T-helper 2 cell treated with Interferon-gamma antibody and Interleukin-4, amounts not matched to agents 5 μg/mL and 100 μg/mL, for 36 hours (primary cell): ENCODE measurements at regions not wholly inside any gene's neighbourhood (a gene's known extent, or its start where the extent isn't known, plus 50 kb on each side); places are given as distances from the start of the nearest gene placed in this dataset.

ENCODE experiments used
- DNase-seq: peaks from one replicate; pipeline ENCODE4 v3.0.0; 2021; ENCODE audit warnings: low spot score
- H3K27ac Mint-ChIP-seq: one replicate; pipeline ENCODE4 v1.8.0; 2021; ENCODE audit warnings: mild to moderate bottlenecking, mixed read lengths
- H3K27me3 Mint-ChIP-seq: one replicate; pipeline ENCODE4 v1.8.0; 2021; ENCODE audit warnings: low read depth, mixed read lengths
- H3K36me3 Mint-ChIP-seq: one replicate; pipeline ENCODE4 v1.8.0; 2021; ENCODE audit warnings: low read depth, mixed read lengths
- H3K4me1 Mint-ChIP-seq: one replicate; pipeline ENCODE4 v1.8.0; 2021; ENCODE audit warnings: low read depth, mixed read lengths
- H3K4me3 Mint-ChIP-seq: one replicate; pipeline ENCODE4 v1.8.0; 2022; ENCODE audit warnings: mild to moderate bottlenecking, moderate library complexity, mixed read lengths
- H3K9me3 Mint-ChIP-seq: one replicate; pipeline ENCODE4 v1.8.0; 2021; ENCODE audit warnings: mixed read lengths

- Mint-ChIP-seq H3K4me1 (no peaks in the 10 kb centered on the region), H3K27ac (no peak overlapping the region), H3K4me3 (no peak overlapping the region), H3K9me3 (no peaks in the 10 kb centered on the region), H3K27me3 (no peaks in the 10 kb centered on the region), H3K36me3 (no peaks in the 10 kb centered on the region)
- no peak for DNase-seq
These were observed 294.5 kb upstream of the NRIP1 start for GRCh38 chr21:15359251-15359650.

DNA sequence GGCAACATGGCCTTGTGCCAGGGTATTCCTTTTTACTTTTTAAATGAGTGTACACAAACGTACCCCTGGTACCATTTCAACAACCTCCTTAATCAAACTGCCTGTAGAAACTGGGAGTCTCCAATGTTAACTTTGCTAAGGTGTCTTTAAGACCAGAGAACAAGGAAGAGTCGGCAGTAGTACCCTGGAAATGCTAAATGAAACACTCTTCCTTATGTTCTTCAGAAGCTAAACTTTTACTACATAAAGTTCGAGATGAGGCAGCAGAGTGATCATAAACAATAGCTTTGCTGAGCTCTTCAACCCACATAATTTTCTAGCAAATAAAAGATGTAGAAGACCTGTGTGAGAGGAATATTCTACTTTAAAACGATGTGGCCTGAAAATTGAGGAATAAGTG, 297.7 kb upstream of the NRIP1 start:
- no peak for DNase-seq
- peaks cover 9% of the 10 kb centered on the region for H3K9me3 Mint-ChIP-seq
- no peaks in the 10 kb centered on the region for H3K36me3 Mint-ChIP-seq
- no peaks in the 10 kb centered on the region for H3K27me3 Mint-ChIP-seq
- H3K4me3 Mint-ChIP-seq: no peak overlapping the region
- H3K4me1 Mint-ChIP-seq: no peaks in the 10 kb centered on the region
- H3K27ac Mint-ChIP-seq: no peak overlapping the region

DNA sequence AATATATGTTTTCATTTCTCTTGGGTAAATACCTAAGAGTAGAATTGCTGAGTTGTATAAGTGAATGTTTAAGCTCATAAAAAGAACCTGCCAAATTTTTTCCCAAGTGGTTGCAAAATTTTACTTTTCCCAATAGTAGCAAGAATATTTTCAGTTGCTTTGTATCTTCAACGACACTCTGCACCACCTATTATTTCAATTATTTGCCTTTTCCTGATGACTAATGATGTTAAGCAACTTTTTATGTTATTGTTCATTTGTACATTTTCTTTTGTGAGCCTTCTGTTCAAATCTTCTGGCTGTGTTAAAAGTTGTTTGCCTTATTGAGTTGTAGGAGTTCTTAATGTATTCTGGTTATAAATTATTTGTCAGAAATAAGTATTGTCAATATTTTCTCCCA, 299.1 kb upstream of the NRIP1 start:
- Mint-ChIP-seq H3K27me3 (no peaks in the 10 kb centered on the region), H3K4me3 (no peak overlapping the region), H3K27ac (no peak overlapping the region), H3K4me1 (no peaks in the 10 kb centered on the region), H3K9me3 (peaks cover 9% of the 10 kb centered on the region), H3K36me3 (no peaks in the 10 kb centered on the region)
- DNase-seq: no peak

- H3K27ac Mint-ChIP-seq: no peak overlapping the region
- no peak for DNase-seq
- peaks cover 9% of the 10 kb centered on the region for H3K9me3 Mint-ChIP-seq
- no peaks in the 10 kb centered on the region for H3K36me3 Mint-ChIP-seq
- no peaks in the 10 kb centered on the region for H3K4me1 Mint-ChIP-seq
- no peak overlapping the region for H3K4me3 Mint-ChIP-seq
- H3K27me3 Mint-ChIP-seq: no peaks in the 10 kb centered on the region
These were observed 301.1 kb upstream of the NRIP1 start for GRCh38 chr21:15365751-15366392.

GRCh38 chr21:15366555-15366954, 301.8 kb upstream of the NRIP1 start:
- Mint-ChIP-seq H3K9me3 (peaks cover 9% of the 10 kb centered on the region), H3K4me3 (no peak overlapping the region), H3K27me3 (no peaks in the 10 kb centered on the region), H3K36me3 (no peaks in the 10 kb centered on the region), H3K4me1 (no peaks in the 10 kb centered on the region), H3K27ac (no peak overlapping the region)
- no peak for DNase-seq

- no peak overlapping the region for H3K4me3 Mint-ChIP-seq
These were observed 302.3 kb upstream of the NRIP1 start for GRCh38 chr21:15367061-15367626.

GRCh38 chr21:15370462-15370975, 305.7 kb upstream of the NRIP1 start:
- no peaks in the 10 kb centered on the region for H3K4me1 Mint-ChIP-seq
- no peaks in the 10 kb centered on the region for H3K27me3 Mint-ChIP-seq
- no peaks in the 10 kb centered on the region for H3K36me3 Mint-ChIP-seq
- no peak for DNase-seq
- no peak overlapping the region for H3K27ac Mint-ChIP-seq
- H3K9me3 Mint-ChIP-seq: peaks cover 8% of the 10 kb centered on the region
- H3K4me3 Mint-ChIP-seq: no peak overlapping the region

More at GRCh38 chr21:15367061-15367626, 302.3 kb upstream of the NRIP1 start:
- Mint-ChIP-seq H3K36me3 (no peaks in the 10 kb centered on the region), H3K9me3 (peaks cover 9% of the 10 kb centered on the region), H3K27me3 (no peaks in the 10 kb centered on the region), H3K4me1 (no peaks in the 10 kb centered on the region), H3K27ac (no peak overlapping the region)
- DNase-seq: no peak

GRCh38 chr21:15373941-15374340, 309.1 kb upstream of the NRIP1 start:
- Mint-ChIP-seq H3K9me3 (no peaks in the 10 kb centered on the region), H3K36me3 (no peaks in the 10 kb centered on the region), H3K27ac (no peak overlapping the region), H3K4me1 (no peaks in the 10 kb centered on the region), H3K27me3 (no peaks in the 10 kb centered on the region), H3K4me3 (no peak overlapping the region)
- DNase-seq: no peak

GRCh38 chr21:15379776-15380175, 315.0 kb upstream of the NRIP1 start:
- DNase-seq: no peak
- no peak overlapping the region for H3K4me3 Mint-ChIP-seq
- H3K36me3 Mint-ChIP-seq: no peaks in the 10 kb centered on the region
- no peak overlapping the region for H3K27ac Mint-ChIP-seq
- no peaks in the 10 kb centered on the region for H3K9me3 Mint-ChIP-seq
- H3K27me3 Mint-ChIP-seq: no peaks in the 10 kb centered on the region
- no peaks in the 10 kb centered on the region for H3K4me1 Mint-ChIP-seq

GRCh38 chr21:15383588-15383987, 318.8 kb upstream of the NRIP1 start:
- no peaks in the 10 kb centered on the region for H3K9me3 Mint-ChIP-seq
- no peaks in the 10 kb centered on the region for H3K4me1 Mint-ChIP-seq
- H3K27me3 Mint-ChIP-seq: no peaks in the 10 kb centered on the region
- no peak overlapping the region for H3K4me3 Mint-ChIP-seq
- no peak overlapping the region for H3K27ac Mint-ChIP-seq
- DNase-seq: no peak
- H3K36me3 Mint-ChIP-seq: no peaks in the 10 kb centered on the region

DNA sequence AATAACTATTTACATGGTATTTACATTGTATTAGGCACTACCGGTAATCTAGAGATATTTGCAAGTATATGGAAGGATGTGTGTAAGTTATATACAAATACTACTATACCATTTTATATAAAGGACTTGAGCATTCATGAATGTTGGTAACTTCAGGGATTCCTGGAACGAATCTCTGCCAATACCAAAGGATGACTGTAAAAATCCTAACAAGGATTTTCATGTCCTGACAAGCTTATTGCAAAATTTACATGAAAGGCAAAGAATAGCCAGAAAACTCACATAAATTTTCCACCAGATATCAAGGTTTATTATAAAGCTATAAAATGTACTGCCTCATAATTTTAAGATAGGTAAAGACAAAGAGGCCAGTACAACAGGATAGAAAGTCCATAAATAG, 325.2 kb upstream of the NRIP1 start:
- H3K4me1 Mint-ChIP-seq: no peaks in the 10 kb centered on the region
- no peak for DNase-seq
- no peaks in the 10 kb centered on the region for H3K27me3 Mint-ChIP-seq
- H3K4me3 Mint-ChIP-seq: no peak overlapping the region
- no peak overlapping the region for H3K27ac Mint-ChIP-seq
- H3K36me3 Mint-ChIP-seq: no peaks in the 10 kb centered on the region
- no peaks in the 10 kb centered on the region for H3K9me3 Mint-ChIP-seq

DNA sequence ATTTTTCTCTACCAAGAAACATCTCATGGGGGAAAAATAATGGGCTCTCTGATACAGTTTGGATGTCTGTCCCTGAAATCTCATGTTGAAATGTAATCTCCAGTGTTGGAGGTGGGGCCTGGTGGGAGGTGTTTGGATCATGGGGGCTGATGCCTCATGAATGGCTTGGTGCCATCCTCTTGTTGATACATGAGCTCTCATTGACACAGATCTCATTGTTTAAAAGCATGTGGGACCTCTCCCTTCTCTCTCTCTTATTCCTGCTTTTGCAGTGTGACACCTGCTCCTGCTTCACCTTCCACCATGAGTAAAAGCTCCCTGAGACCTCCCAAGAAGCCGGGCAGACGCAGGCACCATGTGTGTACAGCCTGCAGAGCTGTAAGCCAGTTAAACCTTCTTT, 332.5 kb upstream of the NRIP1 start:
- H3K36me3 Mint-ChIP-seq: no peaks in the 10 kb centered on the region
- no peaks in the 10 kb centered on the region for H3K4me1 Mint-ChIP-seq
- no peak for DNase-seq
- no peak overlapping the region for H3K27ac Mint-ChIP-seq
- no peaks in the 10 kb centered on the region for H3K9me3 Mint-ChIP-seq
- H3K27me3 Mint-ChIP-seq: no peaks in the 10 kb centered on the region
- H3K4me3 Mint-ChIP-seq: no peak overlapping the region

- Mint-ChIP-seq H3K27me3 (no peaks in the 10 kb centered on the region), H3K4me1 (no peaks in the 10 kb centered on the region), H3K4me3 (no peak overlapping the region), H3K27ac (no peak overlapping the region), H3K36me3 (no peaks in the 10 kb centered on the region), H3K9me3 (no peaks in the 10 kb centered on the region)
- no peak for DNase-seq
These were observed 328.9 kb upstream of the USP25 start for GRCh38 chr21:15400905-15401304.

DNA sequence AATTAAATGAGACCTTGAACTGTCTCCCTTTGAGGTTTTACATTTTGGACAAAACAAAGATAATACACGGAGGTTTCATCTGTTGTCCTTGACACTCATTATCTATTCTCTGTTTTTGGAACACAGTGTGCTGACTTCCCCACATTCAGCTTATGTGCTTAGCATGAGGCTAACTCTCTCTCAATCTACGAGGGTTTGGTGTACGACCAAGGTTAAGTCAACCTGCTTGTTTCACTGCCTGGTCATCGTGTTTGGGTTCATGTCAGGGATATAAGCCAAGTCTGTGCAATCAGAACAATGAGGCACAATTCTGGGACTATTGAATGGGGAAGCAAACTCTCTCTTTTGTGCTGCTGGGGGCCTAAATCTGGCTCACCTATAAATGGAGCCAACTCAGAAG, 328.5 kb upstream of the USP25 start:
- H3K4me1 Mint-ChIP-seq: no peaks in the 10 kb centered on the region
- no peak overlapping the region for H3K4me3 Mint-ChIP-seq
- no peaks in the 10 kb centered on the region for H3K36me3 Mint-ChIP-seq
- no peak for DNase-seq
- no peaks in the 10 kb centered on the region for H3K9me3 Mint-ChIP-seq
- no peak overlapping the region for H3K27ac Mint-ChIP-seq
- no peaks in the 10 kb centered on the region for H3K27me3 Mint-ChIP-seq

- H3K9me3 Mint-ChIP-seq: no peaks in the 10 kb centered on the region
- no peak for DNase-seq
- no peak overlapping the region for H3K4me3 Mint-ChIP-seq
- no peaks in the 10 kb centered on the region for H3K27me3 Mint-ChIP-seq
- no peaks in the 10 kb centered on the region for H3K4me1 Mint-ChIP-seq
- H3K36me3 Mint-ChIP-seq: no peaks in the 10 kb centered on the region
- no peak overlapping the region for H3K27ac Mint-ChIP-seq
These were observed 324.6 kb upstream of the USP25 start for GRCh38 chr21:15405214-15405613.
